Prostate gland (tissue), 2 donors: ENCODE measurements at regions not wholly inside any gene's neighbourhood (a gene's known extent, or its start where the extent isn't known, plus 50 kb on each side); places are given as distances from the start of the nearest gene placed in this dataset.

Experiments used
- DNase-seq: peaks from one replicate; pipeline ENCODE4 v3.0.0-alpha.2; 2019; ENCODE audit warnings: low spot score
- H3K27ac ChIP-seq, 2 donors: fragments of 200-600 bp; sonication (generic); 2 replicates each; pipeline ENCODE4 v1.5.1; 2017 to 2019
- H3K27me3 ChIP-seq: fragments of 200-600 bp; sonication (generic); replicated peaks from 2 replicates; pipeline ENCODE4 v1.5.1; 2019; ENCODE audit not compliant: insufficient read depth
- H3K36me3 ChIP-seq, 2 donors: fragments of 200-600 bp; sonication (generic); 1 replicate in 1 of 2; 2 replicates in 1 of 2; pipeline versions ENCODE4 v1.5.1 to v1.8.1; 2017 to 2019
- H3K4me1 ChIP-seq: fragments of 200-600 bp; sonication (generic); replicated peaks from 2 replicates; pipeline ENCODE4 v1.5.1; 2019
- H3K4me3 ChIP-seq, 2 donors: fragments of 200-600 bp; sonication (generic); 2 replicates each; pipeline ENCODE4 v1.5.1; 2017 to 2019
- H3K9me3 ChIP-seq: fragments of 200-600 bp; sonication (generic); 2 replicates; pipeline ENCODE4 v1.5.1; 2017
- CTCF ChIP-seq, 4 experiments: fragments of 200-600 bp in 2 of 4; fragments of 450-650 bp in 2 of 4; sonication (generic) in 2 of 4; IDR thresholded peaks; 1 replicate in 3 of 4; 2 replicates in 1 of 4; pipeline ENCODE4 v1.5.1; 2016 to 2019; ENCODE audit warnings: antibody characterized with exemption in 4 of 4, mild to moderate bottlenecking in 2 of 4, moderate library complexity in 2 of 4
- POLR2A ChIP-seq: fragments of 450-650 bp; IDR thresholded peaks from one replicate; pipeline ENCODE4 v1.6.1; 2016; ENCODE audit warnings: antibody characterized with exemption, mild to moderate bottlenecking
- POLR2AphosphoS5 ChIP-seq: sonication (generic); formaldehyde crosslinking; IDR thresholded peaks from one replicate; pipeline ENCODE4 v1.6.1; 2017; ENCODE audit warnings: antibody characterized with exemption
- WGBS: methylation state at CpG from one replicate; pipeline ENCODE4 v1.1.5; 2018; 5-methylcytosine and 5-hydroxymethylcytosine counted together
- intact Hi-C: fragments of 100-400 bp; cut with DNase I; formaldehyde crosslinking; loops from one replicate; pipeline ENCODE4 v1.14.2; 2022

GRCh38 chr4:37765741-37766140 lies 60.7 kb upstream of the PGM2 start:
- H3K27me3 ChIP-seq: no peaks in the 10 kb centered on the region
- TF ChIP-seq POLR2AphosphoS5 (no peak), CTCF (IDR thresholded peaks at IDR 0.05) (no peak), POLR2A (no peak)
- H3K4me1 ChIP-seq: no peaks in the 10 kb centered on the region
- no peak overlapping the region for H3K27ac ChIP-seq
- H3K36me3 ChIP-seq: no peaks in the 10 kb centered on the region
- no peak for DNase-seq
- 44% methylated on average over 1 of the region's 1 CpG for WGBS
- no peak overlapping the region for H3K4me3 ChIP-seq
- H3K9me3 ChIP-seq: no peaks in the 10 kb centered on the region
- intact Hi-C loops: no loop called here

GRCh38 chr4:37763831-37764230 lies 62.7 kb upstream of the PGM2 start:
- no peak for DNase-seq
- TF ChIP-seq CTCF (IDR thresholded peaks at IDR 0.05) (no peak), POLR2A (no peak), POLR2AphosphoS5 (no peak)
- Histone ChIP-seq H3K4me1 (no peaks in the 10 kb centered on the region), H3K9me3 (no peaks in the 10 kb centered on the region), H3K27me3 (no peaks in the 10 kb centered on the region), H3K27ac (no peak overlapping the region), H3K4me3 (no peak overlapping the region), H3K36me3 (no peaks in the 10 kb centered on the region)
- intact Hi-C loops: no loop called here
- WGBS: 66% methylated on average over 4 of the region's 4 CpGs

- no peak overlapping the region for H3K4me3 ChIP-seq
- DNase-seq: no peak
- H3K4me1 ChIP-seq: no peaks in the 10 kb centered on the region
- no peak overlapping the region for H3K27ac ChIP-seq
- TF ChIP-seq POLR2A (no peak), CTCF (IDR thresholded peaks at IDR 0.05) (no peak), POLR2AphosphoS5 (no peak)
- intact Hi-C loops: no loop called here
- WGBS: 39% methylated on average over 4 of the region's 4 CpGs
- H3K9me3 ChIP-seq: no peaks in the 10 kb centered on the region
- no peaks in the 10 kb centered on the region for H3K36me3 ChIP-seq
- H3K27me3 ChIP-seq: no peaks in the 10 kb centered on the region
Measured at GRCh38 chr4:37762991-37763368, 63.5 kb upstream of the PGM2 start.

- TF ChIP-seq CTCF (IDR thresholded peaks at IDR 0.05) (no peak), POLR2AphosphoS5 (no peak), POLR2A (no peak)
- H3K4me3 ChIP-seq: no peak overlapping the region
- no peak overlapping the region for H3K27ac ChIP-seq
- no peaks in the 10 kb centered on the region for H3K27me3 ChIP-seq
- DNase-seq: no peak
- intact Hi-C loops: no loop called here
- H3K36me3 ChIP-seq: no peaks in the 10 kb centered on the region
- no peaks in the 10 kb centered on the region for H3K9me3 ChIP-seq
- 82% methylated on average over 3 of the region's 3 CpGs for WGBS
- no peaks in the 10 kb centered on the region for H3K4me1 ChIP-seq
Measured at GRCh38 chr4:37762294-37762990, 64.0 kb upstream of the PGM2 start.

GRCh38 chr4:37760840-37761239 lies 65.6 kb upstream of the PGM2 start:
- Histone ChIP-seq H3K27me3 (no peaks in the 10 kb centered on the region), H3K9me3 (no peaks in the 10 kb centered on the region), H3K4me3 (no peak overlapping the region), H3K4me1 (no peaks in the 10 kb centered on the region), H3K36me3 (no peaks in the 10 kb centered on the region), H3K27ac (no peak overlapping the region)
- TF ChIP-seq POLR2A (no peak), CTCF (IDR thresholded peaks at IDR 0.05) (no peak), POLR2AphosphoS5 (no peak)
- 91% methylated on average over 3 of the region's 3 CpGs for WGBS
- intact Hi-C loops: no loop called here
- no peak for DNase-seq
